NB4 (cell line): ENCODE measurements at regions not wholly inside any gene's neighbourhood (a gene's known extent, or its start where the extent isn't known, plus 50 kb on each side); places are given as distances from the start of the nearest gene placed in this dataset.
"Not testable (repeated sequence)": the region's sequence is repeated elsewhere in the genome, so short reads cannot be mapped to it uniquely, and the experiment has no call there.

Experiments used
- DNase-seq: peaks from one replicate; pipeline ENCODE4 v3.0.0; 2010; ENCODE audit warnings: low read depth
- H3K4me3 ChIP-seq: one replicate; pipeline ENCODE4 v1.5.1; 2011; ENCODE audit warnings: mild to moderate bottlenecking, low read depth, low read length, moderate library complexity
- CTCF ChIP-seq: IDR thresholded peaks from one replicate; pipeline ENCODE4 v1.5.1; 2012; ENCODE audit warnings: low read depth, low read length
- MAX ChIP-seq: IDR thresholded peaks from 2 replicates; pipeline ENCODE4 v1.6.1; 2011; ENCODE audit warnings: low read depth, low read length
- MYC ChIP-seq: IDR thresholded peaks from 2 replicates; pipeline ENCODE4 v1.6.1; 2011; ENCODE audit warnings: low read depth, low read length
- POLR2A ChIP-seq: IDR thresholded peaks from 2 replicates; pipeline ENCODE4 v1.6.1; 2011; ENCODE audit warnings: mild to moderate bottlenecking; ENCODE audit not compliant: insufficient read length; ENCODE audit errors: extremely low read depth

GRCh38 chr18:52254367-52254766 is 85.6 kb upstream of the DCC start:
- H3K4me3 ChIP-seq = no peak overlapping the region
- TF ChIP-seq MYC (no peak), POLR2A (no peak), MAX (no peak), CTCF (no peak)
- DNase-seq = no peak

GRCh38 chr18:52257417-52257816 is 82.6 kb upstream of the DCC start:
- not testable (repeated sequence) for DNase-seq, H3K4me3 ChIP-seq

- TF ChIP-seq CTCF = no peak
- no peak for TF ChIP-seq MAX
- no peak for TF ChIP-seq POLR2A
- no peak for TF ChIP-seq MYC
- H3K4me3 ChIP-seq = no peak overlapping the region
- DNase-seq = no peak
These were observed 64.2 kb upstream of the DCC start for GRCh38 chr18:52275817-52276216.

GRCh38 chr18:52277785-52278184 is 62.2 kb upstream of the DCC start:
- no peak overlapping the region for H3K4me3 ChIP-seq
- TF ChIP-seq MYC (no peak), MAX (no peak)
- no peak for DNase-seq

- TF ChIP-seq MYC = no peak
- TF ChIP-seq CTCF = no peak
- no peak for TF ChIP-seq MAX
- TF ChIP-seq POLR2A = no peak
- DNase-seq = no peak
- H3K4me3 ChIP-seq = no peak overlapping the region
These were observed 61.8 kb upstream of the DCC start for GRCh38 chr18:52278191-52278590.

GRCh38 chr18:52280702-52281101 is 59.3 kb upstream of the DCC start:
- TF ChIP-seq MYC (no peak), POLR2A (no peak), CTCF (no peak), MAX (no peak)
- H3K4me3 ChIP-seq = no peak overlapping the region
- DNase-seq = no peak

- no peak overlapping the region for H3K4me3 ChIP-seq
- TF ChIP-seq POLR2A (no peak), CTCF (no peak), MAX (no peak), MYC (no peak)
- no peak for DNase-seq
These were observed 56.1 kb upstream of the DCC start for GRCh38 chr18:52283927-52284326.
